ENCODE measurements at regions not wholly inside any gene's neighbourhood (a gene's known extent, or its start where the extent isn't known, plus 50 kb on each side); places are given as distances from the start of the nearest gene placed in this dataset.
A peak's percentile ranks its signal among the peaks of the same experiment; 100 is the strongest.

DNA sequence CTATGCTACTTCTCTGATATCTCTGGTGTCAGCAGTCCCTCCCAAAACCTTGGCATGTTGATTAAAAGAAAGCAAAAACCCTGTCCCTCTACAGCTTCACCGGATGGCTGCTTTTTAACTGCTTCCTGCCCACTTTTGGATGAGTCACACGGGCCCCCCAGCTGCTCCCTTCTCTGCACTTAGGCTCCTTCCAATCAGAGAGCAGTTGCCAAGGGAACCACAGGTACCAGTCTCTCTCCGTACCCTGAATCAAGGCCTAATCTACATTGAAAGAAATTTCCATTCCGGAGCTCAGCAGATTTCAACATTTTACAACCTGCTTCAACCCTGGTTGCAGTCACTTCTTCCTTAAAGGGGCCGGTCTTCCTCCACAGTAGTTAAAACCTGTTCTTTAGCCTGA, 70.6 kb upstream of the GJB5 start:
- TF ChIP-seq, protein P1, sequence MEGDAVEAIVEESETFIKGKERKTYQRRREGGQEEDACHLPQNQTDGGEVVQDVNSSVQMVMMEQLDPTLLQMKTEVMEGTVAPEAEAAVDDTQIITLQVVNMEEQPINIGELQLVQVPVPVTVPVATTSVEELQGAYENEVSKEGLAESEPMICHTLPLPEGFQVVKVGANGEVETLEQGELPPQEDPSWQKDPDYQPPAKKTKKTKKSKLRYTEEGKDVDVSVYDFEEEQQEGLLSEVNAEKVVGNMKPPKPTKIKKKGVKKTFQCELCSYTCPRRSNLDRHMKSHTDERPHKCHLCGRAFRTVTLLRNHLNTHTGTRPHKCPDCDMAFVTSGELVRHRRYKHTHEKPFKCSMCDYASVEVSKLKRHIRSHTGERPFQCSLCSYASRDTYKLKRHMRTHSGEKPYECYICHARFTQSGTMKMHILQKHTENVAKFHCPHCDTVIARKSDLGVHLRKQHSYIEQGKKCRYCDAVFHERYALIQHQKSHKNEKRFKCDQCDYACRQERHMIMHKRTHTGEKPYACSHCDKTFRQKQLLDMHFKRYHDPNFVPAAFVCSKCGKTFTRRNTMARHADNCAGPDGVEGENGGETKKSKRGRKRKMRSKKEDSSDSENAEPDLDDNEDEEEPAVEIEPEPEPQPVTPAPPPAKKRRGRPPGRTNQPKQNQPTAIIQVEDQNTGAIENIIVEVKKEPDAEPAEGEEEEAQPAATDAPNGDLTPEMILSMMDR (conservative IDR thresholded peaks at IDR 0.05; ENCODE audit: low read depth, low read length) = no peak
- H3K4me3 ChIP-seq (ENCODE audit: low read length) = no peak overlapping the region
- DNase-seq (ENCODE audit: low read depth) = peak; percentile 9

DNA sequence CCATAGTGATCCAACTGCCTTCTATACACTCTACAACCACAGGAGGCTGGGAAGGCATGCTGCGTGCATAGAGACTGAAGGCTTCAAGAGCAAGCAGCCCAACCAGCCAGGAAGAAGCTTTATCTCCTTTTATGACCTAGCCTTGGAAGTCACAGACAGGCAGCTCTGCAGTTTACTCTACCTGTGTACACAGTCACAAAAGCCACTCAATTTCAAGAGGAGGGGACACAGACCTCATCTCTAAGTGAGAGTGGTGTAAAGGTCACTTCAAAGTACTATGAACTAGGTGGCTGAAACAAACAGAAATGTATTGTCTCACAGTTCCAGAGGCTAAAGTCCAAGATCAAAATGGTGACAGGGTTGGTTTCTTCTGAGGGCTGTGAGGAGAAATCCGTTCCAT, 69.6 kb upstream of the GJB5 start:
- TF ChIP-seq, protein P1 (conservative IDR thresholded peaks at IDR 0.05; ENCODE audit: low read depth, low read length) = no peak
- H3K4me3 ChIP-seq (ENCODE audit: low read length) = no peak overlapping the region
- no peak for DNase-seq (ENCODE audit: low read depth)

DNA sequence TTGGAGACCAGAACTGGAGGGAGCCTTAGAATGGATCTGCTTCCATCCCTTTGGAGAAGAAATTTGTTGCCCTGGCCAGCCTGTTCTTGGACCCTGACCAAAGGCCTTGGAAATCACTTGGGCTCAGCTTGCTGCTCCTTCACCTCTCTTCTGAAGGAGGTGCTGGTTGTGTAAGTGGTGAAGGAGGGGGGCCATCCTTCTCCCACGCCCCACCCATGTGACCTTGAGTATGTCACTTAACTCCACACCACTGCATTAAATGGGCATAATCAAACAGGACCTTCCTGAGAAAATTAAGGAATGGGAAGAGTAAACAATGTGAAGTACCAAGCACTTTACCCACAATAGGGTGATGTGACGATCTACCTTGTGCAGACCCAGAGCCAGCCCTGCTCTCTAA, 68.3 kb upstream of the GJB5 start:
- no peak for DNase-seq (ENCODE audit: low read depth)
- H3K4me3 ChIP-seq (ENCODE audit: low read length) = no peak overlapping the region
- TF ChIP-seq, protein P1 (conservative IDR thresholded peaks at IDR 0.05; ENCODE audit: low read depth, low read length) = no peak

DNA sequence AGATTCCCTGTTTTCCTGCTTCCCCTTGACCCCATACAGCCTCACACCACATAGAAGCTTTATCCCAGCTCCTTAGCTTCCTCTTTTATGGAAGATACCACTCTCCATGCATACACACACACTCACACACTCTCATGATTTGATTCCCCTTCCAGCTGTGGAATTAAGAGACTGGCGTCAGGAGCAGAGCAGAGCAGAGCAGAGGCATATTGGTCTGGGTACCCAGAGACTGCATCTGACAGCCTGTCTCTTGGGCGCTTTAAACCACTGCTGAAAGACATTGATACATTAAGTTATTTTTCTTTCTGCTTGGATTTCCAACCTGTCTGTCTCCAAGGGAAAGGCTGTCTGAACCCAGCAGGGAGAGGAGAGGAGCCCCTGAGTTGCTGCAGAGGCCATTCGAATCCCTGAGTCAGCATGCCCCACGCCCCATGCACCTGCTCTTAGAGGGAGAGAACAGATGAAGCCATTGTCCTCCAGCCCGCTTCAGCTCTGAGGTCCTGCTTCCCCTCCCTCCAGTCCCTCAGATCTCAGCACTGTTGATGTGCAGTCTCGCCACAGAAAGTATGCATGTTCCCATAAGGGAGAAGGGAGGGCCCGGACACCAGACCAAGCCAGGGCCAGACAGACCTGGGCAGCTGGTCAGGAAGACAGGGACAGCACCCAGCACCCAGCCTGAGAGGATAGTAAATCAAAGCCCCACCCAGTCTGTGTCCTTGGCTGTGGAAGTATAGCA, 66.7 kb upstream of the GJB5 start:
- no peak for DNase-seq (ENCODE audit: low read depth)
- TF ChIP-seq, protein P1 (conservative IDR thresholded peaks at IDR 0.05; ENCODE audit: low read depth, low read length) = no peak
- no peak overlapping the region for H3K4me3 ChIP-seq (ENCODE audit: low read length)

DNA sequence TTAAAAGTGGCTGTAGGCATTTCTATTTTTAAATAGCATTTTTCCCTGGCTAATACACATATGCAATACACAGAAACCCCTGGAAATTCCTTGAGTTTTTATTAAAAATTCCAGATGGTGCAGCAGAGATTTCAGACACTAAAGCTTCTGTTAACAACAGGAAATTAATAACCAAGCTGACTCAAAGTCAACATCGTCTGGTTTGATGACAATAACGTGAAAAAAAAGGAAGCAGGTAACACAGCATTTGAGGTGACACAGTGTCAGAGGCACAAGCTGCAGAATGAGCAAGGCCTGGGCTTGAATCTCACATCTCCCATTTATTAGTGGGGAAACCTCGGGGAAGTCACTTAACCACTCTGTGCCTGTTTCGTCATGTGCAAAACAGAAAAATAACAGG, 64.6 kb upstream of the GJB5 start:
- no peak for DNase-seq (ENCODE audit: low read depth)
- TF ChIP-seq, protein P1 (conservative IDR thresholded peaks at IDR 0.05; ENCODE audit: low read depth, low read length) = no peak
- H3K4me3 ChIP-seq (ENCODE audit: low read length) = no peak overlapping the region

DNA sequence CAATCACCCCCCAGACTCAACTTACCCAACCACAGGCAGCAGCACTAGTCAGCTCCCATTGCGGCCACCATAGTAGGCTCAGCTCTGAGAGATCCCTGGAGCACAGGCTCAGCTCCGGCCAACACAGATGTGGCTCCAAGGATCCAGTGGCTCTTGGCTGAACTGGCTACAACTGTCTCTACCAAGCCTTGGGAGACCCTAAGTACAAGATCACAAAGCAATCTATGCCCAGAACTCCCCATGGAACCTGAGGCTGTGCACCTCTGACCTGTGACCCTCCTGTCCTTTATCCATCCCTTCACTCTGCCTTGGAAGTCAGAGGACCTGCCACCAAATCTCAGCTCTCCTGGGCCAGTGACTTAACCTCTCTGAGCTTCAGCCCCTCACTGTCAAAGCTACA, 61.8 kb upstream of the GJB5 start:
- no peak overlapping the region for H3K4me3 ChIP-seq (ENCODE audit: low read length)
- no peak for DNase-seq (ENCODE audit: low read depth)
- TF ChIP-seq, protein P1 (conservative IDR thresholded peaks at IDR 0.05; ENCODE audit: low read depth, low read length) = no peak

DNA sequence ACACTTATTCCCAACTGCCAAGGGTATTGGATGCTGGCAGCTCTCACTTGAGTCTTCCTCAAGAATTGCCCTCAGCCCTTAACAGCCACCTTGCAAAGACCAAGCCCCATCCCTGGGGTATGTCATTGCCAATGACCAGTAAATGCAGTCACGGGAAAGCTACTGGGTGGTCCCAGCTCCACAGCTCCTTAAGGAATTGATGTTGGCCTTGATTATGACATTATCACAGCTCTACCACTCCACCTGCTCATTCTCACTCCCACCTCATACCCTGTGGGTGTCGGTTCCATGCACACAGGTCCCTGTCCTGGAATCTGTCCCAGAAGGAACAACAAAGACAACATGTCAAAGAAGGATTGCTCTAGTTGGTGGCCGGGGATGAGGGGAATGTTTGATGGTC, 60.5 kb upstream of the GJB5 start:
- no peak overlapping the region for H3K4me3 ChIP-seq (ENCODE audit: low read length)
- TF ChIP-seq, protein P1 (conservative IDR thresholded peaks at IDR 0.05; ENCODE audit: low read depth, low read length) = no peak
- DNase-seq (ENCODE audit: low read depth) = no peak
